ENCODE measurements at regions not wholly inside any gene's neighbourhood (a gene's known extent, or its start where the extent isn't known, plus 50 kb on each side); places are given as distances from the start of the nearest gene placed in this dataset.
"Not testable (repeated sequence)": the region's sequence is repeated elsewhere in the genome, so short reads cannot be mapped to it uniquely, and the experiment has no call there.

DNA sequence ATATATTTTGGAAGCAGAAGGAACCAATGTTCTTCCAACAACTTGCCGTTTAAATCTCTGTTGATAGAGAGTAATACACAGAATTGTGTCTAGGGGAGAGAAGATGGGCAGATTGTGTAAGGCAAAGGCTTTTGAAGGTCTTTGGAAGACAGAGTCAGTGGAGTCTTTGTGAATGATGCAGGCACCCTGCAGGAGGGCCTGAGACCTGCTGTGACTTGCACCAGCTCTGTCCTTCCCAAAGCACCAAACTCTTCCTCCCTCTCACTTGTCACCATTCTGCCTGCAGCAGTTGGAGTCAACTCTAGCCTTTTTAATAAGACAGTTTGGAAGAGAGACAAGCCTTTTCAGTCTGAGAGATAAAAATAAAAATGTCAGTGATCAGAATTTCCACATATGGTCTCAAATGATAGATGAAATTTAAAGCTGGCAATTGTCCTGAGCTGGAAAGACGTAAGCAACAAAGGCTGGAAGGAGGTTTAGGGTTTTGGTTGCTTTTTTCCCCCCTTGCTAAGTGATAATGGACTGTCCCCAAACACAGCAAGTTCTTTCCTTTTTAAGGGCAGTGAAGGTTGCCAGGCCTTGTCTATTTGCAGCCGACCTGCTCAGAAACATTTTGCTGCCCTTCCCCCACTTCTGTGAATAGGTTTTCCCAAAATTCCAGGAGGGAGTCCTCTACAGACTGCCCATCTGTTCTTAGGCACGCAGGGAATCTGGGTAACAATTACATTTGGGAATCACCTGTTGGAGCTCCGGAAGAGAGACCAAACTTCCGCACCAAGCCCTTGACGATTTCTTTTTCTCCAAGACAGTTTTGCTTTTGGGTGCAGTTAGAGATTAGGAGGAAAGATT, 103.0 kb upstream of the NTF3 start:
- peak; percentile 76 to 79 for DNase-seq

DNA sequence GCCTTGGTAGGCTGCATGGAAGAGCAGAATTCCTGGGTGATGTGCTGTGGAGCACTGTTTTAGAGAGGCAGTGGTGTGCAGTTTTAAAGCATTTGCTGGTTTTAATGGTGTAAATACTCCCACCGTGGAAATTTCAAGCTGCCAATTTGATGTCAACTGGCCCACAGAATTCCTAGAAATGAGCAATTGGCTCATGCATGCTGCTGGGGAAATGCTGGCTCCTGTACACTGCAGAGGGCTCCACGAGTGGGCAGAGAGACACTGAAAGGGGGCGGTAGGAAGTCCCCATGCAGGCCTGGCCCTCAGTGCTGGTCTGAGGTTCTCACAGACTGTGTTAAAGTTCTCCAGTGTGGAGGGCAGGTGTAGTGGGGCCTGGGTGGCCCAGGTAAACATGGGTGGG, 99.4 kb upstream of the NTF3 start:
- DNase-seq = no peak

DNA sequence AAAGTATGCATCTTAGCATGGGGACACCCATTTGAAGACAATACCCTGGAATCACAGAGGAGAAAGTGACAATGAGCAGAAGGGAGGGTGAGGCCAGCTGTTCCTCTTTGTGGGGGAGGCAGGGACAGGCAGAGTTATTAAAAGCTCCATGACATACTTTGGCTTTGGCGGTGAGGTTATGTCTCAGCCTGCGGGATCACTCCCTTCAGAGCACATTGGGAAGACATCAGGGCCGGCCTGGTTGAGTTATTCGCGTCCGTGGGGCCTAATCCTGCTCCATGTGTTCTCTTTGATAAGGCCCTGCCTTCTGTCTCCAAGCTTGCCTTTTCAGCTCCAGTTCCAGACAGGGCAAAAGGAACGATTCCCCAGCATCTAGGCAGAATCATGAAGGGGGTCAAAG, 98.8 kb upstream of the NTF3 start:
- DNase-seq = no peak

DNA sequence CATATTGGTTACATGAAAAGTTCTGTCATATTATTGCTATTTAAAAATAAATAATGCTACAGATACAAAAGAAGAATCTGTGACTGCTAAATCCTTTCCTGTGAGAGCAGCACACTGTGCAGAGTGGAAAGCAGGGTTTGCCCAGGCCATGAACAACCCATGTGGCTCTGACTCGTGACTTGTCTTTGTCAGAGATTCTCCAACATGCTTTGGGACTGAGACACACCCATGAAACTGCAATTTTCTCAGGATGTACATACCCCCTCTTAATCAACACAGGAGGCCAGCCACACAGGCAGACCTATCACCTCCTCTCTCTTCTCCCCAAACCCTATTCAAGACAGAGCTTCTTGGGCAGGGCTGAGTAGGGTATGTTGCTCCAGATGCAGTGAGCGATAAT, 96.8 kb upstream of the NTF3 start:
- no peak for DNase-seq

DNA sequence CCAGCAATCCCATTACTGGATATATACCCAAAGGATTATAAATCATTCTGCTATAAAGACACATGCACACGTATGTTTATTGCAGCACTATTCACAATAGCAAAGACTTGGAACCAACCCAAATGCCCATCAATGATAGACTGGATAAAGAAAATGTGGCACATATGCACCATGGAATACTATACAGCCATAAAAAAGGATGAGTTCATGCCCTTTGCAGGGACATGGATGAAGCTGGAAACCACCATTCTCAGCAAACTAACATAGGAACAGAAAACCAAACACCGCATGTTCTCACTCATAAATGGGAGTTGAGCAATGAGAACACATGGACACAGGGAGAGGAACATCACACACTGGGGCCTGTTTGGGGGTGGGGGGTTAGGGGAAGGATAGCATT, 90.8 kb upstream of the NTF3 start:
- DNase-seq = not testable (repeated sequence)

DNA sequence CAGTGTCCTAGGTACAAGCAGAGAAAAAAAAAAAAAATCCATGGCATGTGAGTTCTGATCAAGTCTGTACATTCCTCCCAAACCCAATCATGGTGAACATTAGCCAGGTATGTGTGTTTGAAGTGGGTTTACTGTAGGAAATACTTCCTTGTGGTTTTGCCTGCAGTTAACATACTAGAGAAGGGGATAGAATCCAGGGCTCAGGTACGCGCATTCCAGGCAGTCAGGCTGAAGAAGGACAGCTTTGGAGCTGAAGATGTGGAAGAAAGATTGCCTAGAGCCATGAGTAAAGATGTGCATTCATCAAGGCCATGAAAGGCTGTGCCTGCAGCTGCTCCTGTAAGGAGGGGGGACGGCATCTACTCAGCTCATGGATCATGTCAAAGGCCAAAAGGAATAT, 88.2 kb upstream of the NTF3 start:
- no peak for DNase-seq

DNA sequence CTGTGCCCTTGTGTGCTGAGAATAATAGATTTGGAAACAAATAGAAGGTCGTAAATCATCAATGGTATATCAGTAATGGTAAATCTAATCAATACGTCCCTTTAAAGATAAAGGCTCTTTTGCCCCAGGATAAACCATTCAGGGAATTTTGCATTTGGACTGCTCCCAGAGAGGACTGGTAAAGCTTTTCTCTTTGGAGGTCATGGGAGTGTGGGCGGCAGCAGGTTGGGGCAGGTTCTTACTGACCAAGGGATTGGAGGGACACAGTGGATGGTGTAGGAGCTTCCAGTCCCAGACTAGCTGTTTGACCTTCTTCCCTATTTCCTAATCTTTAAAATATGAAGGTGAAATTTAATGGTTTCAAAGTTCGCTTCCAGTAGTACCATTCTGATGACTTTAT, 87.8 kb upstream of the NTF3 start:
- DNase-seq = no peak

DNA sequence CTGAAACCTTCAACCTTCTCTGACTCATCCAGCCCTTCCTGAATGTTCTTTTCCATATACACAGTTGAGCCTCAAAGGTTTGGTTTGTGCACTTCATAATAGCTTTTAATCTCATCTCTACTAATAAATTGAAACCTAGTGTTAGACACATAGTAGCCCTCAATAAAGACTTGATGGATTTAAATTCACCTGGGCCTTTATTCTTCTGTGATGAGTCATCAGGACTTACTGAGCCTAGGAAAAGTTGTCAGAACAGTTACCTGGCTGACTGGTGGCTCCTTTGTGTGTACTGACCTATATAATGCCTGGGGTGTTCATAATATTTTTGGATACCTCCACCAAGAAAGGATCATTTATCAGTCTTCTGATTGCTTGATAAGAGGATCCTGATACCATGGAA, 86.4 kb upstream of the NTF3 start:
- DNase-seq = no peak

DNA sequence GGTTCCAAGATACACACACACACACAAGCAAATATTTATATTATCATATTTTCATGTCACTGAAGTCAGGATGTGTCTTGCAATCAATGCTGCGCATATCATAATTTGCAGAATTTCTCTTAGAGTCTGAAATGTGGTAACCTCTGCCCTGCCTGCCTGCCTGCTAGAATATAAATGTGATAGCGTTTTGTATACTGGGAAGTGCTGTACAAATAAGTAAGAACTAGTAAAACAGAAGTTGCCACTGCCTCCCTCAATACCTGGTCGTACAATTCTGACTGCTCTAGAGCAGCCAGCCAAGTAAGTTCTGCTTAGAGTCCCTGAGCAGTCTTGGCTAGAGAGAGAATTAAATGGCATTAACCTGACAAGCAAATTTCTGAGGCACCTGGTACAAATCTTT, 83.9 kb upstream of the NTF3 start:
- DNase-seq = no peak

DNA sequence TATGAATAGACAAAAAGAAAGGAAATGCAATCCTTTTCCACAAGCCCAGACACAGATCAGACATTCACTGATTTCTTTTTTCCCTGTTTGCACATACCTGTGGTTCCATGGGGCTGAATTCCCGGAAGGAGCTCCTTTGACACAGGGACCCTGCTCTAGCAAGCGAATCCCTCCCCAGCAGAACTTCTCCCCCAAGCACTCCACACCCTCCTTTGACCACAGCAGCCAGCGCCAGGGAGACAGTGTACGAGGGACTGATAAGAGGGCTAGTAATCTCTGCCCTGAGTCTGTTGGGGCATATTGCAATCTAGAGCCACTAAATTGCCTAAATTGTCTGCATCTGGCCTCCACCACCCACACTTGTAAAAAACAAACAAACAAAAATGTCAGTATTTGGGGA, 83.4 kb upstream of the NTF3 start:
- DNase-seq = no peak

DNA sequence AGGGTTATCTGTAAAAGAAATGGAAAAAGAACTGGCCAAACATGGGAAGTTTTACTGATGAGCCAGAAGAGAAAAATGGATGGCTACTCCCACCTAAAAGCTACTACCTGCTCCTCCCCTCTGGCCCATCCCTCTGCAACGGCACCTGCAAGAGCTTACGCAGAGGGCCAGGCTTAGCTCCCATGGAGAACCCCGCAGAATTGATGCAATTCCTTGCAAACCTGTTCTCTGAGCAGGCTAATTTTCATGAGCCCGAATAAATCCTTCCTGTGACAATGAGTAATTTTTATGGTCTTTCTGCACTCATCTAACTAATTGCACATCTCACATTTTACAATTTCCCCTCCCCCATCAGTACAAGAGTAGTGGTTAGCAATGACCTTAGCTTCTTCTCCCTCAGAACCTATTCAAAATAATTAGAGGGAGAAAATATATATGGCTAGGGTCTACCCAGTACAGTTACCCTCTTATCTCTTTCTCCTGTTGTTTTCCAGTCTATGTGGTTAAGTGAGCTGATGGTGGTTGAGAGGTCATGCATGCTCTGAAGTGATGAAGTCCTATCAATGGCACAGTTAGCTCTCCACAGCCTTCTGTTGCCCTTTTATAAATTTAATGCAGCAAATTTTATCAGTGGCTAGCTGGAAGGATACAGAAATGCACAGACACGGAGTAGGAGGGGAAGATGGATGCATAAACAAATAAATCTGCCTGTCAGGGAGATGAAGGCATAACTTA, 67.7 kb upstream of the NTF3 start:
- no peak for DNase-seq

DNA sequence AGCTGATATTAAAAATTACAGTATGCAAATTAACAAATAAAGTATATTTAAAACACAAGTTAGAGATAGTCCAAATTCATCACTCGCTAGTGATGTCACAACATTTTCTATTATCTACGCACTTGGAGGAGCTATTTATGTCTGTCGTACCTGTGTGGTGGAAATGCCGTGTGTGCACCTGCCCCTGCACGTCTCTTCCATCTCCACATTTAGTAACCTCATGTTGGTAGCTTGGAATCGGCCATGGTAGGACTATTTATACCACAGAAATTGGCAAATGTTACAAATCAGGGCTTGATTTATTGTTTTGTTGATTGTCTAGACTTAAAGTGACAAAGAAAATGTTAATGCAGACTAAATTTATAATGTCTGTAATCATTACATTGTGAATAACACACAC, 62.6 kb upstream of the NTF3 start:
- no peak for DNase-seq

DNA sequence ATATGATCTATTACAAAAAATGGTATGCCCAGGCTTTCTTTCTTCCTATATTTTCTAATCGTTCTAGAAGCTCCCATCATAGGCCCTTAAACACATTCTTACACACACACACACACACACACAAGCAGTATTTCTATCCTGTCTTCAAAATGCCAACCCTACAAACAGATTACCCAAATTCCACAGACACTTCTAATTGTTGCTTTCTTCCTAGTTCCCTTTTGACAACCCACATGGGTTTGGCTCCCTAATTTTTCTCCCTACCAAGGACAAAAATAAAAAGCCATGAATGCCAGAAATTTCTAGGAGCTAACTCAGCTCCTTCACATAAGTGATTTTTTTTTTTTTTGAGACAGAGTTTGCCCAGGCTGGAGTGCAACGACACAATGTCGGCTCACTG, 60.3 kb upstream of the NTF3 start:
- DNase-seq = no peak

DNA sequence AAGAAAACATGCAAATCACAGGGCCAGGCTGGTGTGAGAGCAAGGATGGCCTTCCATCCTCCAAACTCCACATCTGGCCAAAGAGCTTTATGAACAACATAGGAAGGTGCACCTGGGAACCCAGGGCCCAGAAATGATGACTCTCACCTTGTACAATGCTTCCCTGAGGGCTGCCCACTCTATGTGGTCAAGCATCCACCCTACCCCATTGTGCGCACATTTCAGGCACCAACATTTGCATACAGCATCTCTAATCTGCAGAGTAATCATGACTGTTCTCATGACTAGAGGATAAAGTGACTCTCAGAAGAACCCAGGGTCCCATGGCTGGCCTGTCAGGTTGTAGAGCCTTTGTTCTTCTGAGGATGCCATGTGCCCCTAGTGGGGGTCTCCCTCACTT, 57.2 kb upstream of the NTF3 start:
- no peak for DNase-seq

DNA sequence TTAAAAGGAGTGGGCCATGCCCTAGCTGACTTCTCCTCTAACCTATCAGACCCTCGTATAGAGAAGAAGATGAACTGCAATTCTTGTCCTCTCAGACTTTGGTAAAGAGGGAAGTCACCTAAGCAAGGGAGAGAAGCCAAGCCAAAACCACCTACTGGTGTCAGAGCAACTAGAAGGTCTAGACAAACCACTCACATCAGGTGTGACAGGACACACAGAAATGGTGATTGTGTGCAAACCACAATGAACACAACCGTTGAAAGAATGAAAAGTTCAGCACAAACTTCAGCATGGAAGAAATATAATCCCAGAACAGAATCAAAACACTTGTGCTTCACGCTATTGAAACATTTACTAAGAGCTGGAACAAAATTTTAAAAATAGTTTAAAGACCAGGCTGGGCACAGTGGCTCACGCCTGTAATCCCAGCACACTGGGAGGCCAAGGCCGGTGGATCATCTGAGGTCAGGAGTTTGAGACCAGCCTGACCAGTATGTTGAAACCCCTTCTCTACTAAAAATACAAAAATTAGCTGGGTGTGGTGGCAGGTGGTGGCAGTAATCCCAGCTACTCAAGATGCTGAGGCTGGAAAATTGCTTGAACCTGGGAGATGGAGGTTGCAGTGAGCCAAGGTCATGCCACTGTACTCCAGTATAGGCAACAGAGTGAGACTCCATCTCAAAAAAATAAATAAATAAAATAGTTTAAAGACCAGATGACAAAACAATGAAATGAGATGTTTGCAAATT, 56.2 kb upstream of the NTF3 start:
- no peak for DNase-seq

DNA sequence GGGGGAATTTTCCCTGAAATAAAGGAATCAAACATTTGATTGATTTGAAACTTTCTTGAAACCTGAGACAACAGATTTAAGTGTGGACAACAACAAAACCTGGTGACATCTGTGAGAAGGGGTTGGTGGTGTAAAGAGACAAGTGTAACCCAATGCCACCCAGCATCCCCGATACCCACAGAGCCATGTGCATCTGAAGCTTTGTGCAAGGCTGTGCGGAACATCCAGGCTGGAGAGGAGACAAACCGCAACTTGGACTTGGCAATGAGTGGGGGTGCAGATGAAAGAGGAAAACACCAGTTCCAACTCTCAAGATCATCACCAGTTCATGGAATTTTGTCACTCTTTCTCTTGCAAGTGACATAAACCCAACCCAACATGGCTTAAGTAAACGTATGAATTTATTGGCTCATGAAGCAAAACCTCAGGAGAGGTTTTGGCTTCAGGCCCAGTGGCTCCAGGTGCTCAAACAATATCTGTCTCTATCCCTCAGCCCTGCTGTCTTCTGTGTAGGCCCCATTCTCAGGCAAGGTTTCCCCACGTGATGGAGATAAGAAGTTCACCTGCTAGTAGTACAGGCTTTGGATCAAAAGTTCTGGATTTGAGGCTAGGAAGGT, 55.2 kb upstream of the NTF3 start:
- DNase-seq = no peak

DNA sequence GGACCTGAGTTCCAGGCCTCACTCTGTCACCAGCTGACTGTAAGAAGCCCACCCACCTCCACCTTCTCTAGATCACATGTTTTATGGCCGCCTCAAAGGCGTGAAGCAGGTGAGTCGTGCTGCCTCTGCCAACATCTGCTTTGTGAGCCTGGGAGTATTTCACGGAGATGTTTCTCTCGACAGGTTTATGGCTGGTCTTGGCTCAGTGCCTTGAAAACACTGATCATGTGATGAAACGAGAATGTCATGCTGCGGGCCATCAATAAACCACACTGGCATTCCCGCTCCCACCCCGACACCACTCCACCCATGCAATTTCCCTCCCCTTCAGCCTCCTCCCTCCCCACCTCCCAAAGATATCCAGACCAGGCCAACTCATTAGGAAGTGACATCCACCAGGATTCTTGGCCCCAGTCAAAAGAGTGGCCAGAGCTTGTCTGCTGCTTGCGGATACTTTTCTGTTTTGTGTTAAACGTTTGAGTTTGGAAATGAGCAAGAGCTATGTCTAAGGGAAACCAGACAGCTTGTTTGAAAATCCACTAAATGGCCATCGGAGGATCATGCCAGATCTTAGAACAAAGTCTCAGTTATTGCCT, 53.8 kb upstream of the NTF3 start:
- no peak for DNase-seq

DNA sequence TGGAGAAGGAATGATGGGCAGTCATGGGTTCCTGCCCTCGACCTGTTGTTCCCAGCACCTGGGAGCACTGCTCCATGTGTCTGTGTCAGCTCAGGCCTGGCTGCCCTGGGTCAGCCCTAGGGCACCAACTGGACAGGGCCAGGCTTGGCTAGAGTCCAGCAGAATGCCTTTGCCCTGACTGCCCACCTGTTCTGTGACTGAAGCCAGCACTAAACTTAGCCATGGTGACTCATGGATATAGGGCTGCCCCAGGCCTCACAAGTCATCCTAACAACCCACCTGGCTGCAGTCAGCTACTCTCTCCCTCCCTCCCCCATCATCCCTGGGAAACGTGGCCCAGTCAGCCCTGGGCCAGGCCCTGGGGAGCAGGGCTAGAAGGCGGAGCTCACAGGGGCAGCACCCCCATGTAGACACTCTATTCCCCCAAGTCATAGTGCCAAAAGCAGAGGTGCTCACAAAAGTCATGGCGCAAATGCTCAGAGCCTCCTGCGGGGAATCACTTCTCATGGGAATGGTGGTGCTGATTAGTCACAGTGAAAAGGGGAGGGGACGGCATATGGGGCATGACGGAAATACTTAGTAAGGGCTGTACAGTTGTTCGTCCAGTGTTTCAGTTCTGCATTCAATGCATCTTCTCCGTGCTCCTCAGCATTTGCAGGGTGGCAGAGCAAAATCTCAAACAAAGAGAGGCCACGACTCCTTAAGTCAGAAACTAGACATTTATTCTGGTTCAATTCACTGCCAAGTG, 52.0 kb upstream of the NTF3 start:
- DNase-seq = peak in 1 of 2 experiments; percentile 25
